ENCODE measurements at regions not wholly inside any gene's neighbourhood (a gene's known extent, or its start where the extent isn't known, plus 50 kb on each side); places are given as distances from the start of the nearest gene placed in this dataset.
A peak's percentile ranks its signal among the peaks of the same experiment; 100 is the strongest.

DNA sequence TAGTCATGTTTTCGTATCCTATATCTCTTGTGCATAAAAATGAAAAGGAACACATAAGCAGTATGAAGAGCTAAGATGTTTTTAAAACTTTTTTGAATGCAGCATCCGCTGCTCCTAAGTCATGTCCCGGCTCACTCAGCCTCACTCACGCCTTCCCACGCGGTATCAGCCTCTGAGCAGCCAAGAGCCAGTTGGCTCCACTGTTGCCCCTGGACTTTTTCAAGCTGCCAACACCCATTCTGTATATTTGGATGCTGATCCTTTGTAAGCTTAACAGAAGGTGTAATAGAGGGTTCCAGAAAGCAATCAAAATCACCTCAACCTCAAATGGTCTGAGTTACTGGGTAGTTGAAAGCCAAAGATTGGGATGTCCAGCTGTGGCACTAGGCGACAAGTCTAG lies 139.3 kb downstream of the TTLL2 start:
- no peaks in the 10 kb centered on the region for H3K9me3 Mint-ChIP-seq
- peaks cover 7% of the 10 kb centered on the region for H3K4me1 Mint-ChIP-seq
- H3K27ac Mint-ChIP-seq, result no peak overlapping the region
- ATAC-seq (no peak), DNase-seq (no peak)
- no peaks in the 10 kb centered on the region for H3K36me3 Mint-ChIP-seq (ENCODE audit: low read depth)
- no peak overlapping the region for H3K4me3 Mint-ChIP-seq
- H3K27me3 Mint-ChIP-seq, result peaks cover 9% of the 10 kb centered on the region

DNA sequence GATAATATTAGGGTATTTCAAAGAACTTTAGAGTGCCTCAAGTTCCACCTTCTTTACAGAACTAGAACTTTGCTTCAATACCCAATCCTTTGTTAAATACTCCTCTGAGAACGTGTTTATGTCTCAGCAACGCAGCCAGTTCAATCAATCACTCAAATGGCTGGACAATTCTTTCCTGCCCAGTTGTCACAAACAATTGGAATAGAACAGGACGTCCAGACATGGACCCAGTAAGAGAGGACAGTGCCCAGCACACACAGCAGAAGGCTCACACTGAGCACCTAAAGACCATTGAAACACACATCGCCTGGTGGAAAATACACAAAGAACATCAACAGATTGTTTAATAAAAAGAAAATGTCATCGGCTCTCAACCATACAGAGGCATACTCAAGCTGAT lies 140.6 kb downstream of the TTLL2 start:
- H3K9me3 Mint-ChIP-seq, result no peaks in the 10 kb centered on the region
- H3K4me1 Mint-ChIP-seq, result peaks cover 9% of the 10 kb centered on the region
- H3K27ac Mint-ChIP-seq, result no peak overlapping the region
- ATAC-seq (no peak), DNase-seq (no peak)
- H3K27me3 Mint-ChIP-seq, result peaks cover 6% of the 10 kb centered on the region
- H3K4me3 Mint-ChIP-seq, result no peak overlapping the region
- no peaks in the 10 kb centered on the region for H3K36me3 Mint-ChIP-seq (ENCODE audit: low read depth)

DNA sequence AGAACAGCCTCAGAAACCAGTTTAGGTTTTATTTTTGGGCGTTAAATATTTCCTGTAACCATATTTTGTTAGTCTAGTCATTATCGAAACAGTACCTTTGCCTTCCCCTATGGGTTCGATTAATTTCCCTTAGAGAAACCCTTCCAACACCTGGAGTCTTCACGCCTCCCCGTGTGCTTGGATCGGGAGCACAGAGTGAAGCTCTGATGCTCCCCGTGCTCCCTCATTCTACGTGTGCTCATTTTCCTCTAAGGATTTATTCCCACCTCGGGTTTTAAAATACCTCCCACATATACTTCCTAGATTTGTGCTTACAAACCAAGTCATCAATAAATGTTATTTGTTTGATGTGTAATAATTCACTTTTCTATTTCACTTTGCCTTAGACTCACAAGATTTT lies 142.4 kb downstream of the TTLL2 start:
- H3K27ac Mint-ChIP-seq, result no peak overlapping the region
- no peak for ATAC-seq
- H3K27me3 Mint-ChIP-seq, result peaks cover 6% of the 10 kb centered on the region

DNA sequence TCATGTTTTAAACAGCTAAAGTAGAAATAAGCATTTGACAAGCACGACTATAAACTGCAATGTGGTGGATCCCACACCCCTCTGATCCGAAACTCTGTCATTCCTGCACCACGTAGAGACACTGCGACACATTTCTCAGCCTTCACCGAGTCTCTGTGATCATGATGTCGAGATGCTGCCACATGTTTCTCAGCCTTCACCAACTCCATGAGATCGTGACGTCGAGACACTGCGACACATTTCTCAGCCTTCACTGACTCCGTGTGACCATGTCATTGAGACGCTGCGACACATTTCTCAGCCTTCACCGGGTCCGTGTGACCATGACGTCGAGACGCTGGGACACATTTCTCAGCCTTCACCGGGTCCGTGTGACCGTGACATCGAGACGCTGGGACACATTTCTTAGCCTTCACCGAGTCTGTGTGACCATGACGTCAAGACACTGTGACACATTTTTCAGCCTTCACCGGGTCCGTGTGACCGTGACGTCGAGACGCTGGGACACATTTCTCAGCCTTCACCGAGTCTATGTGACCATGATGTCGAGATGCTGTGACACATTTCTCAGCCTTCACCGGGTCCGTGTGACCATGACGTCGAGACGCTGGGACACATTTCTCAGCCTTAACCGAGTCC lies 143.0 kb downstream of the TTLL2 start:
- Mint-ChIP-seq H3K9me3 (no peaks in the 10 kb centered on the region), H3K4me1 (peaks cover 9% of the 10 kb centered on the region), H3K27me3 (peaks cover 6% of the 10 kb centered on the region), H3K4me3 (no peak overlapping the region), H3K27ac (no peak overlapping the region), H3K36me3 (ENCODE audit: low read depth) (no peaks in the 10 kb centered on the region)
- ATAC-seq (no peak), DNase-seq (no peak)

More for the DNA sequence above, 142.4 kb downstream of the TTLL2 start:
- H3K4me1 Mint-ChIP-seq, result peaks cover 9% of the 10 kb centered on the region
- DNase-seq, result no peak
- no peak overlapping the region for H3K4me3 Mint-ChIP-seq
- no peaks in the 10 kb centered on the region for H3K9me3 Mint-ChIP-seq
- H3K36me3 Mint-ChIP-seq (ENCODE audit: low read depth), result no peaks in the 10 kb centered on the region

DNA sequence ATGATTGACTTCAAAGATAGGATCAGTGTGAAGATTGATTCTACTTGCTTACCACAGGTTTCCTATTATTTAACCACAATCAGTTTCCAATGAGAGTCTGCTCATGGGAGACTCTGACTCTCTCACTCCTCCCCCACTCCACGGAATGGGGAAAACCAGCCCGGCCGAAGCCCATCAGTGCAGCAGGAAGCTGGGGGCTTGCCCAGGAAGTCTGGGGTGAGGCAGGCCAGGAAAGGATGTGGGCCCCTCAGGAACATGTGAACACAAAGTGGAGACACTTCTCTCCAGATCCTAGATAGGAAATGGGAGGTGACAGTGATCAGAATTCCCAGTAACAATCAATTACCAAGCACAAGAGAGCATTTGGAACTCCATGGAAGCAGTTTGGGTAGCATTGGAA lies 144.2 kb downstream of the TTLL2 start:
- no peak overlapping the region for H3K27ac Mint-ChIP-seq
- peaks cover 9% of the 10 kb centered on the region for H3K4me1 Mint-ChIP-seq
- DNase-seq (peak; percentile 7), ATAC-seq (no peak)
- peaks cover 6% of the 10 kb centered on the region for H3K27me3 Mint-ChIP-seq
- H3K9me3 Mint-ChIP-seq, result no peaks in the 10 kb centered on the region
- no peak overlapping the region for H3K4me3 Mint-ChIP-seq
- no peaks in the 10 kb centered on the region for H3K36me3 Mint-ChIP-seq (ENCODE audit: low read depth)

DNA sequence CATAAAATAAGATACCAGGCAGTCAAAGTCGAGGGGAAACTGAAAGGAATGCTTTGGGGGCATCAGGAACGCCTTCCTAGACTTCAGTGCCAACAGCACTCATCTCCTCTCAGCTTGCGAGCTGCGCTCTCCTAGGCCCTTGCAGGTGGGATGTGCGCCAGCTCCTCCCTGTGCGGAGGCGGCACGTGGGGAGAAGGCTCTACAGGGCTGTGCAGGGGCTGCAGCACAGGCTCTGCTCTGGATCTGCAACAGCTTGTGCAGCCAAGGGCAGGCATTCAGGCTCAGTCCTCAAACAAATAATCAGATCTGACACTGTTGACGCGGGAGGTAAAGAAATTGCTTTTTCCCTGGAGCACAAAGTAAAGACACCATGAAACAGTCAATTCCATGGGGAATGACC lies 144.8 kb downstream of the TTLL2 start:
- Mint-ChIP-seq H3K27ac (no peak overlapping the region), H3K27me3 (peaks cover 6% of the 10 kb centered on the region)

DNA sequence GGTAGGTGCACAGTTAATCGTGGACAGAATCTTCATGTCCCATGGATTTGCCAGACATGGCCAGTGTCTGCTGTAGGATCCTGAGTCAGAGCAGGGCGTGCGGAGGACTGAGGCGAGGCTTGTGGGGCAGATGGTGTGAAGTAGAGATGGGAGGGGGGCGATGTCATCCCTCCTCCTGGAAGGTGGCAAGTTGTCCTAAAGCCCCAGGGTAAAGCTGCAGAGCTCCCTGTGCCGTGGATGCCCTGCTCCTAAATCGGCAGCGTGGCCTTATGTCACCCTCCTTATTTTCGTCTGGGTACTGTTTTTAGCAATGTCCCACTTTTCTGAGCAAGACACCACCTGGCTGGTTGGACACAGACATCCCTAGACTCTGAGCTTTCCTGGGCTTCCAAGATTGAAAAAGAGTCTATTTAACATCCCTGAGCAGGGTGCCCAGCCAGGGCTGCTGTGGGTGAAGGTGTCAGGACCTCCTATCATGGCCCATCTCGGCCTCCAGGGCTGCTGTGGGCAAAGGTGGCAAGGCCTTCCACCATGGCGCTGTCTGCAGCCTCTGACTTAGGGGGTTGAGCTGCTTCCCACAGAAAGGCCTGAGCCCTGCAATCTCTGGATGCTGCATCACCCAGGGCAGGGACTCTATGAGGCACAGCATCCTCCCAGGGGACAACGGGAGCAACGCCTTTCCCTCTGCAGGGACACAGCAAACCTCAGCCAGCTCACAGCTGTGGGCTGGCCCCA lies 145.4 kb downstream of the TTLL2 start:
- H3K4me3 Mint-ChIP-seq, result no peak overlapping the region

More for the DNA sequence above, 144.8 kb downstream of the TTLL2 start:
- Mint-ChIP-seq H3K4me1 (peaks cover 9% of the 10 kb centered on the region), H3K4me3 (no peak overlapping the region), H3K9me3 (no peaks in the 10 kb centered on the region), H3K36me3 (ENCODE audit: low read depth) (no peaks in the 10 kb centered on the region)
- DNase-seq (no peak), ATAC-seq (no peak)

DNA sequence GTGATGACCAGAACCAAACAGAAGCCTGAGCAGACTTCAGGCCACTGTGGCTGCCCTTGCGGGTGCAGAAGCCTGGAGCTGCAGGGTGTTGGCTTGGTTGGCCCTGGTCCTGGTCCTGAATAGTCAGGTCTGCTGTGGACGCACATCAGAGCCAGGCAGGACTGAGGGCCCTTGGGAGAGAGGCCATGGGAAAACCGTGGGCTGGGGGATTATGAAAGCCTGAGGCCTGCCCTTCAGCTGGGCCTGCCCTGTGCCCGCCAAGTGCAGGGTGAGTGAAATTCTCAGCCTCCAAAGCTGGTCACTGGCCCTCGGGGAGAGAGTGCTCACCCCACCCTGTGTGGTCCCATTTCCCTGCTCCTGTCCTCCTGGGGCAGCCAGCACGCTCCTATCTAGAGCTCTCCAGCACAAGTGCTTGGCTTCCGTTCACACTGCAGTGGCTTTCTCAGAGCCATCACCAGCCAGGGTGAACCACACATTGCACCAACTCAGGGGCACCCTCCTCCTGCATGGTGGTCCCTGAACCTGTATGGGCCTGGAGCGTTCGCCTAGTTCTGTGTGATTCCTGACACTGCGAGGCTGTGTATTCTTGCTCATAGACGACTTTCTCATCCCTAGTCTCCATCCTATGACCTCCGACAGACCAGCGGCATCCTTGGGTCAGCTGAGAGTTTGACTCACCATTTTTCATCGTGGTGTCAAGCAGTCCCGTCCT lies 146.1 kb downstream of the TTLL2 start:
- no peak for ATAC-seq

More for the DNA sequence above, 145.4 kb downstream of the TTLL2 start:
- Mint-ChIP-seq H3K9me3 (no peaks in the 10 kb centered on the region), H3K4me1 (peaks cover 9% of the 10 kb centered on the region), H3K27me3 (peaks cover 6% of the 10 kb centered on the region), H3K27ac (no peak overlapping the region), H3K36me3 (ENCODE audit: low read depth) (no peaks in the 10 kb centered on the region)
- ATAC-seq (peak; percentile 11), DNase-seq (no peak)

DNA sequence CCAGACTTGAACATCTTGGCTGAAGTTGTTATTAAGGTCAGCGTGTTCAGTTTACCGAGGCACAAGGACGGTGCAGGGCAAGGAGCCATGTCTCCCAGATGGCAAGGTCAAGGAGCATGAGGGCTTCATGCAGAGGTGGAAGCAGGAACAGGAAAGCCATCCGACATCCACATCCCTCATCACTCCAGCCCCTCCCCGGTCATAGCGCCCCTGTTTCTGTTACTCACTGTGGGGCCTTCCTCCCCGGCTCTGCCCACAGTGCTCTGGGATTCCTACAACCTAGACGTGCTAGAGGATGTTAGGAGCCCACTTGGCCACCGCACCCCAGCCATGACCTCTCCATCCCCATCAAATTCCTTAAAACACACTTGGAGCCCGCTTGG lies 146.7 kb downstream of the TTLL2 start:
- Mint-ChIP-seq H3K9me3 (no peaks in the 10 kb centered on the region), H3K27ac (no peak overlapping the region), H3K4me1 (peaks cover 9% of the 10 kb centered on the region), H3K27me3 (peaks cover 6% of the 10 kb centered on the region), H3K36me3 (ENCODE audit: low read depth) (no peaks in the 10 kb centered on the region), H3K4me3 (no peak overlapping the region)
- DNase-seq (no peak), ATAC-seq (no peak)

More for the DNA sequence above, 146.1 kb downstream of the TTLL2 start:
- Mint-ChIP-seq H3K27me3 (peaks cover 6% of the 10 kb centered on the region), H3K4me3 (no peak overlapping the region), H3K9me3 (no peaks in the 10 kb centered on the region), H3K36me3 (ENCODE audit: low read depth) (no peaks in the 10 kb centered on the region), H3K4me1 (peaks cover 9% of the 10 kb centered on the region), H3K27ac (no peak overlapping the region)
- DNase-seq, result no peak

DNA sequence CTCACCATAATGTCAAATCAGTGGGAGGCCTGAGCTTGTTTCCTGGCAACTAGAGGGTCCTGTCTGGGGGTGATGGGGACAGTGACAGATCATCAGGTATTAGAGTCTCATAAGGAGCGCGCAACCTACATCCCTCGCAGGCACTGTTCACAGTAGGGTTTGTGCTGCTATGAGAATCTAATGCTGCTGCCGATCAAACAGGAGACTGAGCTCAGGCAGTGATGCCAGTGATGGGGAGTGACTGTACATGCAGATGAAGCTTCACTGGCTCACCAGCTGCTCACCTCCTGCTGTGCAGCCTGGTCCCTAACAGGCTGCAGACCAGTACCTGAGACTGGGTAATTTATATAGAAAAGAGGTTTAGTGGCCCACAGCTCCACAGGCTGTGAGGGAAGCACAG lies 147.3 kb downstream of the TTLL2 start:
- ATAC-seq (no peak), DNase-seq (no peak)
- H3K27ac Mint-ChIP-seq, result no peak overlapping the region
- H3K36me3 Mint-ChIP-seq (ENCODE audit: low read depth), result no peaks in the 10 kb centered on the region
- no peak overlapping the region for H3K4me3 Mint-ChIP-seq
- peaks cover 6% of the 10 kb centered on the region for H3K27me3 Mint-ChIP-seq
- no peaks in the 10 kb centered on the region for H3K9me3 Mint-ChIP-seq
- peaks cover 9% of the 10 kb centered on the region for H3K4me1 Mint-ChIP-seq

DNA sequence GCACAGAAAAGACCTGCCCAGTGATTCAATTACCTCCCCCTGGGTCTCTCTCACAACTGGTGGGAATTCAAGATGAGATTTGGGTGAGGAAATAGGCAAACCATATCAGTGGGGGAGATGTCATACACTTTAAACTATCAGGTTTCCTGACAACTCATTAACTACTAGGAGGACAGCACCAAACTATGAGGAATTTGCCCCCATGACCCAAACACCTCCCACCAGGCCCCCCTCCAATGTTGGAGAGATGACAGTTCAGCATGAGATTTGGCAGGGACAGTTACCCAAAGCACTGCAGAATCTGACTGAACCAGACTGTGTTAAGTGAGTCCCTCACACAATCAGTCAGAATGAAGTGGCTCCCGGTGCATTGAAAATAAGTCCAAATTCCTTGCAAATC lies 148.0 kb downstream of the TTLL2 start:
- peaks cover 9% of the 10 kb centered on the region for H3K4me1 Mint-ChIP-seq
- H3K27ac Mint-ChIP-seq, result no peak overlapping the region
- H3K27me3 Mint-ChIP-seq, result peaks cover 3% of the 10 kb centered on the region
- no peaks in the 10 kb centered on the region for H3K9me3 Mint-ChIP-seq
- no peak overlapping the region for H3K4me3 Mint-ChIP-seq
- no peak for DNase-seq
- no peak for ATAC-seq
- no peaks in the 10 kb centered on the region for H3K36me3 Mint-ChIP-seq (ENCODE audit: low read depth)

DNA sequence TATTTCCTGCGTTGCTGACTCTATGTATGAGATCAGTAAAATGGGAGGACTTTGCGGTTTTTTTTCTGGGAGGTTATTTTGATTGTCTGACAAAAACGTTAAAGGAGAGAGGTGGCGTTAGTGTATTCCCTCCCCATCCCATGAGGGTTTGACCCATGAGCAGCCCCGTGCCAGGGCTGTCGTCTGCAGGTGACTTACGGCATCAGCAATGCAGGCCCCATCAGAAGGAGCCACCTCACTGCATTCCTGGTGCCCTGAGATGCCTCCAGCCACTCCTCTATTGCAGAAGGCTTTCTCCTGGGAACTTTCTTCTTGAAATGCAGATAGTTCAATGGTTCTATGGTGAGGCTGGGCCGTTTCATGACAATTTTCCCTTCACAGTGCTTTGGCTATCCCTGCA lies 149.3 kb downstream of the TTLL2 start:
- ATAC-seq (no peak), DNase-seq (no peak)
- no peak overlapping the region for H3K27ac Mint-ChIP-seq
- H3K36me3 Mint-ChIP-seq (ENCODE audit: low read depth), result no peaks in the 10 kb centered on the region
- H3K4me3 Mint-ChIP-seq, result no peak overlapping the region
- H3K9me3 Mint-ChIP-seq, result no peaks in the 10 kb centered on the region
- H3K27me3 Mint-ChIP-seq, result peaks cover 8% of the 10 kb centered on the region
- peaks cover 2% of the 10 kb centered on the region for H3K4me1 Mint-ChIP-seq

DNA sequence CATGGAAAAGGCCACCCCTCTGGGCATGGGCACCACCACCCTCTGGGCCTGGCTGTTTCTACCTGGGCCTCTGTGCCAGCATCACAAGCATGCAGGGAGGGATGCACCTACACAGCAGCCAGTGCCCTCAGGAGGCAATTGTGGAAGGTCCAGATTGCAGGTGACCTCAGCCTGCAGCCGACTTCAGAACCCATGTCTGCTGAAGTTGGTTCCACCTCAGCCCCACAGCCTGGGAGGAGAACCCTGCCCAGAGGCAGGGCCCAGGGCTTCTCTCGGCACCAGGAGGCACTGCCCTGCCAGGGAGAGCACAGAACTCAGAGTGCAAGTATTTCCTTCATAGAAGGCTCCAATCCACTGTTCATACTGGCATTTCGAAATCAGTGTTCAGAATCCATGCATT lies 149.8 kb downstream of the TTLL2 start:
- no peaks in the 10 kb centered on the region for H3K9me3 Mint-ChIP-seq
- peak; percentile 15 for ATAC-seq
- peaks cover 8% of the 10 kb centered on the region for H3K27me3 Mint-ChIP-seq
- no peak for DNase-seq
- no peak overlapping the region for H3K4me3 Mint-ChIP-seq
- no peak overlapping the region for H3K27ac Mint-ChIP-seq
- H3K4me1 Mint-ChIP-seq, result no peaks in the 10 kb centered on the region
- H3K36me3 Mint-ChIP-seq (ENCODE audit: low read depth), result no peaks in the 10 kb centered on the region

DNA sequence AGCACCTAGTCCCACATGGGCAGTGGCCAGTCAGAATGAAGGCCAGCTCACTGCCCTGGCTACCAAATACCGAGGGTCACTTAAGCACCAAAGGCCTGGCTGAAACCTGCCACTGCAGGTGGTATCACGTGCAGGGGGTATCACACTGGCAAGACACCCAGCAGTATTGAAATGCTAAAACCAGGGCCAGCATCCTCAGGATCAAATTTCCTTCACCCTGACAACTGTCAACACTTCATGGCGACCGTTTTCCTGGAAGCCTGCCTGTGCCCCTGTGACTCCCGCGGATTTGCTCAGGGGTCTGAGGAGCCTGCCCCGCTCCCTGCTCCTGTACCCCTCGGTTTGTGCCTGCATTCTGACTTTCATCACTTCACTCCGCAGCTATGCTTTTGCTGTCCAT lies 151.1 kb downstream of the TTLL2 start:
- H3K27me3 Mint-ChIP-seq, result peaks cover 7% of the 10 kb centered on the region
- DNase-seq (no peak), ATAC-seq (no peak)
- no peaks in the 10 kb centered on the region for H3K4me1 Mint-ChIP-seq
- H3K36me3 Mint-ChIP-seq (ENCODE audit: low read depth), result no peaks in the 10 kb centered on the region
- no peaks in the 10 kb centered on the region for H3K9me3 Mint-ChIP-seq
- no peak overlapping the region for H3K27ac Mint-ChIP-seq
- no peak overlapping the region for H3K4me3 Mint-ChIP-seq

All from activated naive CD8-positive, alpha-beta T cell treated with anti-CD3 and anti-CD28 coated beads, Interleukin-2, amount 50 U/mL, for 24 hours (primary cell).